CD4-positive, alpha-beta T cell treated with Interleukin-2 at 100 ng/mL for 4 hours (primary cell): ENCODE measurements at regions not wholly inside any gene's neighbourhood (a gene's known extent, or its start where the extent isn't known, plus 50 kb on each side); places are given as distances from the start of the nearest gene placed in this dataset.

Experiments
- DNase-seq: peaks from one replicate; pipeline ENCODE4 v3.0.0-alpha.2; 2020; ENCODE audit warnings: low spot score

DNA sequence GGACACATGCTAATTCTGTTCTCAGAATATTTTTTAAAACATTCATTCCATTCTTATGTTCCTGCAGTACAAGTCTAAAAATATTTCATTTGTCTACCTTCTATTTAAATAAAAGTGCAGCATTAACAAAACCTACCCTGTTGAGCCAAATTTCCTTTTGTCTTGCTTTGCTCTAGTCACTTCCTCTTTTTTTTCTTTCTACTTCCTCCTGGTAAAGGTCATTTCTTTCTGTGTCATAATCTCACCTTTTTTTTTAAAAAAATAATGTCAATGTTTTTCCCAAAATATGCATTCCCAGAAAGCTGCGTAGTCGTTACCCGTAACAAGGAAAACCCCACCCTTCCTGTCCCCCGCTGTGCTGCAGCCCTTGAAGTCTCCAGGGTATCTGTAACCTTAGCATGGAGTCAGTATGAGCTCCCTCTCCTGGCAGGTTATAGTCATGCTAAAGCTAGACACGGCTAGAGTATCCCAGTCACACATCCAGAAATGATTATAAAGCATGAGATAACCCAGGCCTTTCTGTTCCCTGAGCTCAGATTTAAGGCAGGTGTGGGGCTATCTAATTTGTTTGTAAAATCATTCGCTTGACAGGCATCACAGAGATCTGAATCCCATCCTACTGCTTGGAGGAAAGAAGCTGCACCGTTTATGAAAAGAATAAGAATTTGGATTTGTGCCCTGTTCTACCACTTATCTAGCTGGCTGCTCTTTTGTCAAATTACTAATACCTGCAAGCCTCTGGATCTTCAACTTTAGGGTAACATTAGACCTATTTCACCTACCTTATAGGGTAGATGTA lies 51.1 kb upstream of the EED start:
- peak; percentile 90 for DNase-seq

DNA sequence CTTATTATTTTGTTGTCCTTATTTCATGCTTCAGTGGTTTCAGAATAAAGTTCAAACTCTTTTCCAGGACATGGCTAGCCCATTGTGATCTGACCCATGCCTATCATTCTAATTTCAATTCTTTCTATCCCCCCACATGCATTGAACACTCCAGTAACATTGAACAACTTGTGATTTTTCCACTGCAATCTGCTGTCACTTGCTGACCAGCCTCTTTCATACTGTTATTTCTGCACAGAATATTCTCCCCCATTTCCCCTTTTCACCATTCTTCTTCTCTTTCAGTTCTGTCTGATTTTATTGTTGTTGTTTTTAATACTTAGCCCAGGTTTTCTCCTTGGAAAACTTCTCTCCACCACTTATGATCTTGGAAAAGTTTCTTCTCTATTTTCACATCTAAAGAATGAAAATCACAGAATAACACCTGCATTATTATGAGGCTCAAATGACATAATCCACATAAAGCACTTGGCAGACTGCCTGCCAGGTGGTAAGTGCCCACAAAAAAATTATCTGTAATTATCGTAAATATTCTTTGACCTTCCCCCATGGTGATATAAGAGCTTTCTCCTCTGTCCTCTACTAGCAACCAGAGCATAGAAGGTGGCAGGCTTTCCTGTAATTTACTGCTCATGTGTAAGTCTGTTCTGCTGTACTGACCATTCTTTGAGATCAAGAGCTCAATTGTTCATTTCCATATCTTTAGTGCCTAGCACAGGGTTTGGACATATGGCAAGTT lies 51.9 kb upstream of the EED start:
- no peak for DNase-seq

DNA sequence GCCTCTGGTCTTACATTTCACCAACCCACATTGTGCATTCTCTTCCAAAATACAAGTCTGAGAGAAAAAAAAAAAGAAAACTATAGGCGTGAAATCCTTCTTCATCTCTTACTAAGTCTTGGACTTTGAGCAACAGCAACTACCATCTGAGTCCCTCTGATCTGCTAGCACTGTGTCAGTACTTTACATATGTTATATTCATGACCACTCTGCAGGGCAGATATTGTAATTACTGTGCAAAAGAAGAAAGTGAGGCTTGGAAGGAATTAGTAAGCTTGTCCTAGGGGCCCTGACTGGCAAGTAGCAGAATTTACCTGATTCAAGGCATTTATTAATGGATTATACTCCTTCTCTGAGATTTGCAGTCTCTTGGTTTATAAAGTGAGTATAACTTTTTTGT lies 52.7 kb upstream of the EED start:
- DNase-seq: no peak

DNA sequence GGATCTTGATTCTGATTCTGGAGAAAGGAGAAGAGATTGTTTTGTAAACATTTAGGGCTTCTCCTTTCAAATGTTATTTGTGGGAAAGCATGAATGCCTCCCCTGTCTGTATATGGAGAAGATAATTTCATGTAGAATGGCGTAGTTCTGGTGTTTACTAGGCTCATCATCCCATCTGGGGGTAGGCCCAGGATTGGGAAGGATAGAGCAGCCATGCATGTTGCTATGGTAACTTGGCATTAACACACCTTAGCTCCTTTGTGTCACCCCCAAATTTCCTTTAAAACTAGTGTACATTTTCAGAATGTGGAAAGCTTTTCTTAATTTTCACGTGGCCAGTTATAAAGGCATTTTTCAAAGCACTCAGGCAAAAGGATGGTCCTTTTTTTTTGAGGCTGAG lies 57.5 kb upstream of the EED start:
- no peak for DNase-seq

DNA sequence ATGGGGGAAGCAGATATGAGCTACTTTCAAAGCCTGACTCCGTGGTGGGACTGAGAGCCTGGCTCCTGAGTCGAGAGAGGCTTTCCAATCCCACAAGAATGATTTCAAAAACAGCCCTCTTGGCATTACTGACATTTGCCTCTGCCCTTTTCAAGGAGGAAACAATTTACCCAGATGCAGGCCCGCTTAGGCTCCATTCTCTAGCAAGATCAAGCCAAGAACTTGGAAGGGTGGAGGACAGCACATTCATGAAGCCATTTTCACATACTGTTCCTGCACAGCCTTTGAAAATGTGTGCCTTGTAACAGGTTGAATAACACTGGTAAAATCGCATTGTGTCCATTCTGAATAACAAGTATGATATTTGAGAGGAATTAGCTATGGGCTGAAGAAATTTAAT lies 58.2 kb upstream of the EED start:
- no peak for DNase-seq

DNA sequence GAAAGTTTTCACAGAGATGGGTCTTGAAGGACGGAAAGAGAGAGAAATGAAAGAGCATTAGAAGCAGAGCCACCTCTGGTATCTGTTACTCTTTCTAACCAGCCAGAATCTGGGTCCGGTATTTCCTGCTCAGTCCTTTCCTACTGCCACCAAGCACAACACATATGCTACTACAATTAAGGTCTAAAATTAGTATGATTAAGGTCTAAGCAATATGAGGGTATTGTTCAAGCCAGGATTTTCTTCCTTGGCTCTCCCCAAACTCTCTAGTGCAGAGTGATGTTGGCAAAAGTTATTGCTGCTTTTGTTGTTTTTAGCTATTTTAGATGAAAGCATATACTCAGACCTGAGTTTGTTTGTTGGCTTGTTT lies 59.2 kb upstream of the EED start:
- no peak for DNase-seq

DNA sequence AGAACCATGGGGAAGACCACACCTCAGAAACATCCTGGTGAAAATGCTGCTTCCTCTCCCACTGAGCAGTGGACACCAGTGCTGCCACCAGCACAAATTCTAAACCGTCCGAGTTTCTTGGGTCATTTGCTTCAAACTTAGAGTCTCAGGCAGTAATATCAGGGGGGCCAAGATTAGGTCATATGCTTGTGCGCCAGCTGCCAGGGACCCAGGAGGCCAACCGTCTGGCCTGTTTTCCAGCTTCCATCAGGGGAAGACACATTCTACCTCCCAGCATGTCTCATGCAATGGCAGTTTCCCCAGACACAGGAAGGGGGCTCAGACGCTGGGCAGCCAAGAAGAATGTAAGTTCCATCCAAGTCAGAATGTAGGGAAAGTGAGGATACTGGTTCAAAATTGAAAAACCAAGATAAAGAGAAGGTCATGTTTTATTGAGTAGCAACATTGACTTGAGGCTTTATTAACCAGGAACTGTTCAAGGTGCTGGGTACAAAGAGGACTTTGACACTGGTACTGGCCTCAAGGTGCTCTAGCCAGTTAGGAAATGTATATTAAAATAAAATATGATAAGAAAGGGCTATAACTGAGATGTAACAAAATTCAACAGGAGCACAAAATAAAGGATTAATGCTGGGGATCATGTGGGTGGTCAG lies 59.7 kb upstream of the EED start:
- DNase-seq: no peak

DNA sequence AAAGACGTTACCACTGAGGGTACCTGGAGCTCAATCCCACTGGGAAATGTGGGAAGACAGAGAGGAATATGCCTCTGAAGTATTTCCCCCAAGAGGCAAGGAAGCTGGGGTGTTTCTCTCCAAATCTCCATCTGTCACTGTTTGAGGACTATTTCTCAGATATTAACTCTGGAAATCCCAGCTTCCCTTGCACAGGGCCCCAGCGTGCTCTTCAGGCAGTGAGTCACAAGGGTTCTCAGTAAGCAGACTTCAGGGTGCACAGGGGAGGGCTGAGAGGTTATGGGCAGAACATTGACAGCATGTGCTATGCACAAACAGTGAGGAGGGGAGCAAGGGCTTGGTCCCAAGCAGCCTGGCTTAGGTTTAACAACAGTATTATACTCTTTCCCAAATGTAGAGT lies 60.9 kb upstream of the EED start:
- DNase-seq: peak; percentile 20

DNA sequence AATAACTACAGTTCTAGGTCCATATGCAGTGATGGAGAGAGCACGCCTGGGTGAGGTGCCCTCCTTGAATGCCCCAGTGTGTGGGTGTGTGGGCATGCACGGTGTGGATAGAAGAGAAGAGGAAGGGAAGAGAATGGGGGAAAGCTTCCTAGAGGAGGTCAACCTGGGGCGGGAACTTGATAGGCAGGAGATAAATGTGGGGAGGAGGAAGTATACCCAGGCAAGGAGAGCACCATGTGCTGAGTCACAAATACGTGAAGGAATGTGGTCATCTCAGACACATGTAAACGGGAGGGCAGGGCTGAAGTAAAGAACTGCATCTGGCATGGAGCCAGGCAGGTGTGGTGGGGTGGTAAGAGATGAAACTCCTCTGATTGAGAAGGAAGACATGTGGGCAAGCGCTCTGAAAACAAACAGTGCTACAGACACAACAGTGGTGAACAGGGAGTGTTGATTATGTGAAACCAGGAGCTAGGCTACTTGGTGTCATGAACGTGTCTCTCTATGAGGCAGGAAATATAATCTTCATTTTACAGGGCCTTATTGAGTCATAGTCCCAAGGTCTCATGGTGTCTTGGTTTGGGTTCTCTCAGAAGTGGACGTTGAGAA lies 61.5 kb upstream of the EED start:
- peak; percentile 64 for DNase-seq

DNA sequence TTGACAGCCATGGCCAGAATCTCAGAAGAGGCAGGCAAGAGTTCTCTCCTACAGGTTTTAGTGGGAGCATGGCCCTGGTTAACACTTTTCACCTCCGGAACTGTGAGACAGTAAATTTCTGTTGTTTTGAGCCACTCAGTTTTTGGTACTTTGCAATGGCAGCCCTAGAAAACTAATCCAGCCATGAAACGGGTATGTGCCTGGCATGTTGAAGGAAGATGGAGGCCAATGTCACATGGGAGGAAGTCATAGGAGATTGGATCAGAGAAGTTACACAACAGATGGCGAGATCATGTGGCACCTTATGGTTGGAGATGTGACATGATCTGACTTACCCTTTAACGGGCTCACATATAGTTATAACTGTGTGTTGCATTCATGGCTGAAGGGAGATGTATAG lies 63.2 kb upstream of the EED start:
- no peak for DNase-seq

DNA sequence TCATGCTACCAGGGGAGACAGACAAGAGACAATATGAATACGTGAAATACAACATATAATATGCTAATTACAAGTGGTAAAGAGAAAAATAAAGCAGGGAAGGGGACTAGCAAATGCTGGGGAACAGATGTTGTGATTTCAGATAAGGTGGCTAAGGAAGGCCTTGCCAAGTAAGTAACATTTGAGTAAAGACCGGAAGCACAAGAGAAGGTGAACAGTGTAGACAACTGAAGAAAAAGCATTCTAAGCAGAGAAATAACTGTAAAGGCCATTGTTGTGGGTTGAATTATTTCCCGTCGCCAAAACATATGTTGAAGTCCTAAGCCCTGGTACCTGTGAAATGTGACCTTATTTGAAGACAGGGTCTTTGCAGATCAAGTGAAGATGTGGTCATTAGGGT lies 63.7 kb upstream of the EED start:
- DNase-seq: no peak

DNA sequence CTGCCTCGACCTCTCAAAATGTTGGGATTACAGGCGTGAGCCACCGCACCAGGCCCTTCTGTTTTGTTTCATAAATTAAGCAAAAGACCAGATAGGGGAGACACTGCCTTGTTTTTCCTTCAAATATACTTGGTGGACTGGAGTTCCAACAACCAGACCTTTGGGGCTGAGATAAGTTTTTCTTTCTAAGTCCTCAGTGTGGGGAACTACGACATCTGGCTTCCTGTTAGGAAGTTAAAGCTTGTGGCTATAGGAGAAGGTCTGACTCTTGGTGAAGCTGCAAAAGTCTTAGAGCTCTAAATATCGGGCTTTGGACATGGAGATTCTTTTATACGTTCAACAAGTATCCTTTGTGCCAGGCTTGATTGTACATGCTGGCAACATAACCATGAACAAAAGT lies 64.1 kb upstream of the EED start:
- DNase-seq: no peak

DNA sequence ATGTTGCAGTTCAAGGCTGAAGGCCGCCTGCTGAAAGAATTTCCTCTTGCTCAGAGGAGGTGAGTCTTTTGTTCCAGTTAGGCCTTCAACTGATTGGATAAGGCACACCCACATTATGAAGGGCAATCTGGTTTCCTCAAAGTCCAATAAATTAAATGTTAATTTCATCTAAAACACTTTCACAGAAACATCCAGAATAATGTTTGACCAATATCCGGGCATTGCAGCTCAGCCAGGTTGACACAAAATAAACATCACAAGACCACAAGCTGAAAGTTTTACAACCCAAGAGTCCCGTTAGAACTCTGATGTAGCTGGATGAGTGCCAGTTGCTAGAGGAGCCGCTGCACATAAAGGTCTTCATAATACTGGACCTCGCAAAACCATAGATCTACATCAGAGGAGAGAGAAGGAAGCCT lies 64.9 kb upstream of the EED start:
- no peak for DNase-seq

DNA sequence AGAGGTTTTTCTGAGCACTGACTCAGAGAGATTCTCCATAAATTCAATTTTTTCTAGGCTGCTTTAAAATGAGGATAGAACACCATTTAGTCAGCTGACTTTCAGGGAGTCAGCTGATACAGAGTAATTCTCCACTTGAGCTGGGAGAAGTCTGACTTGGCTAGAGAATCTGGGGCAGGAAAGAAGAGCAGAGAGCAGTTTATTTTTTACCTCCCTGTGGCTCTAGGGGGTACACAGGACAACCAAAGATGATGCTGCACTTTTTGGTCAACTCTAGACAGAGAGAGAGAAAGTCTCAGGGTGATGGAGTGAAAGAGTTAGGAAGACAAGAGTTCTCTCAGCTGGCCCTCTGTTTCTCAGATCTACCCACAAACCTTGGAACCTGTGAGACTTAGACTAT lies 67.3 kb upstream of the EED start:
- DNase-seq: no peak

DNA sequence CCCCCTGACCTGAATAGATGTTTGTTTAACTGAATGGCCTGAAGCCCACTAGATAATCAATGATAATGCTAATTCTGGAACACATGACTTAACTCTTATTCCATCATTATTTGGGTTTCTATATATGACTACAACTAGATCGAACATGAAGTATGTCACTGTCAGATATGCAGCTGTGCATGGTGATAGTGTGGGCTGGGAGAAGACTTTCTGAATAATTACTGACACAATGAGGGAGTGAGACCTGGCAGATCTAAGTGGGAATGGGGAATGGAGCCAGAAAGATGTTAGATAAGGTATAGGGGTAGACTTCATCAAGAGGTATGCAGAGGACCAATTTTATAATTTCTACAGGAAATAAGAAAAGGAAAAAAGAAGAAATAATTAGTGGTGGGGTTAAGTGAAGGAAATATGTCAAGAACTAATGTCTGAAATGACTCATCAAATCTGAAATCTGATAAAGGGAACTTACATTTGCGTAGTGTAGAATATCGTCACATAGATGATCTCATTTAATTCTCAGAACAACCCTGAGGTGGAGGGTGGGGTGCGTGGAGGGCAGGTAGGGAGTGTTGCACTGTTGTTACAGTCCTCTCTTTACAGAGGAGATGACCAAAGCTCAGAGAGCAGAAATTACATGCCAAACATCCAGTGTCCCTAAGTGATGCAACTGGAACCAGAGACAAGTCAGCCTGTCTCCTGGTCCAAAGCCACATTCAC lies 68.2 kb upstream of the EED start:
- peak; percentile 48 for DNase-seq

DNA sequence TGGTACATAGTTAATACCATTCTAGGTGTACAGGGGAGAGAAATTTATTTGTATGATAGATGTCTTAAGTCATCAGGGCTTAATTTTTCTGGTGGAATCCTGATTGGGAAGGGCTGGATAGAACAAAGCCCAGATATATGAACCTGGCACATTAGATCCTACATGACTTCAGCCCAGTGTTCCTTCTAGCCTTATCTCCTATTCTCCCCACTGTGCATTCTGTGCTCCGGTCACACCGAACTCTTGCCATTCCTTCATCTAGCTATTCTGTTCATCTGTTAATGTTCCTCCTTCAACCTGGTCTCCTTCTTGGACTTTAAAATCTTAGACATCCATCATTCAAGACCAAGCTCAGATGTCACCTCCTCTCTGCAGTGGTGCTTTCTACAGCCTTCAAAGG lies 68.9 kb upstream of the EED start:
- no peak for DNase-seq

DNA sequence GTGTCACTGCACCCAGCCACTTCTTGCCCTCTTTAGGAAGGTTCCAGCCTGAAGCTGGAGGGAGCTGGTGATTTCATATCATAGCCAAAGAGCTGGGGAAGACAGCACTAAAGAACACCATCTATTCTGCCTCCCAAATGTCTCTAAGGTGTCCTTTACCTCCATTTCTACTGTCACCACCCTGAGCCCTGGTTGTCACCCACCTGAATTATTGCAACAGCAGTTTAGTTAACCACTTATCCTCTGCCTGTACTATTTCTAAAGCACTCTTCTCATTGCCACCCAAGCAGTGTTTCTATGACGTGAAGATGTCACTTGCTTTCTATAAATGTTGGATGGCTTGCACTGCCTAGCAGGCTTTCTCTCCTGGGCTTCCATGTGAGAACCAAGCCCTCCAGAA lies 69.4 kb upstream of the EED start:
- DNase-seq: no peak

DNA sequence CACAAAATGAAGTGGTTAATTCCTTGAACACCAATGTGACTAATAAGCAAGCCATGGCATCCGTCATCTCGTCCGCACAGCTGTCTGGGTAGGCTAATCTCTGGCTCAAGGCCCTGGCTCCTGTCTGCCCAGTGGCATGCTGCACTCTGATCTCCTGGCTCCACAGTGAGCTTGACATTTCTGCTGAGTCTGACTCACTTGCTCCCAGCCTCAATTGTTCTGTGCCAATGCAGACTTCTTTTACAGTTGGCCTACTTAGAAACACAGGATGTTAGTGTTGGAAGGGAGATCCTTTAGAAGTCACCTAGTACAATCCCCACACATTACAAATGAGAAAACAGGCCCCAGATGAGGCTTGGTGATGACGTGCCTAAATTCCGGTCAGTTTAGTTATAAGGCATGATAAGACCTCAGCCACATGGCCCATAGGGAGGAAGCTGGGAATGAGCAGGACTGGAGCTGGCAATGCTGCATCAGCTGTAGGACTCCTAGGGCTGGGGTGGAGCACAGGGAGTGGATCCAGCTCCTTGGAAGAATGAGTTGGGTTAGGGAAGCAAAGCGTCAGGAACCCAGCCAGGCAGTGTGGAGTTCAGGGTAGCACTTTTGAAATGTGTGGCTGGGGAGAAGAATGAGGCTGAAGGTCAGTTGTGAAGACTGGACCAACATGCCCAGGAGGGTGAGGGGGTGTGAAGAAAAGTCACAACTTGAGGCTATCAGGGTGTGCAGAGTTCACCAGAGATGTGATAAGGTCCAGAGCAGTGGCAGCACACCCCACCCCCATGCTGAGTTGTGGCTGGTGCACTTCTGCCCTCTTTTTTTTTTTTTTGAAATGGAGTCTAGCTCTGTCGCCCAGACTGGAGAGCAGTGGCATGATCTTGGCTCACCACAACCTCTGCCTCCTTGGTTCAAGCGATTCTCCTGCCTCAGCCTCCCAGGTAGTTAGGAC lies 70.2 kb upstream of the EED start:
- no peak for DNase-seq

DNA sequence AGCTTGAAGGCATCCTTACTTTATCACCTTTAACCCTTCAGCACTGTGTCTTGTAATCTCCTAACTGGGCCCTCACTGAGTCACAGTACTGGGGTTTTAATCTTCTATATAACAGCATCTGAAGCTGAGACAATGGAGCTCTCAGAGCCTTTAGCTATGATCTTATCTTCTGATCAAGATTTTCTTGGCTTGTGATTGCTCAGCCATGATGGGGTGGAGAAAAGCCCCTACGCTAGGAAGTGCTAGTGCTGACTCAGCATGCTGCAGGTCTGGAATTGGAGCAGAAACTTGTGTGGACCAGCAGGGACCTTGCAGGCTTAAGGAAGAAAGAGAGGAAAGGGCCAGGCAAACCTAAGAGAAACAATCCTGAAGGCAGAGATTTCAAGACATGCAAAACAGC lies 71.7 kb upstream of the EED start:
- no peak for DNase-seq

DNA sequence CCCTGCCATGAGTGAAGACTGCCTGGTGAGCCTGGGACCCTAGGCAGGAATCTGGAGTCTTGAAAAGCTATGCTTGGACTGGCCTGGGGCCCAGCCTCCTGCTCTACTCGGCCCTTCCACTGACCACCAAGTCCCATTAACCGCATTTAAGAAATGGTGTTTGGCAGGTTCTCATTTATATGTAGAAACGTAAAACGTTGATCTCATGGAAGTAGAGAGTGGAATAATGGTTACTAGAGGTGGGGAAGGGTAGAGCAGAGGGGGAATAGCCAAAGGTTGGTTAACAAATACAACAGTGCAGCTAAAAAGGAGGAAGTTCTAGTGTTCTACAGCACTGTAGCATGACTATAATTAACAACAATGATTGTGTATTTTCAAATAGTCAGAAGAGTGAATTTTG lies 72.9 kb upstream of the EED start:
- DNase-seq: no peak

DNA sequence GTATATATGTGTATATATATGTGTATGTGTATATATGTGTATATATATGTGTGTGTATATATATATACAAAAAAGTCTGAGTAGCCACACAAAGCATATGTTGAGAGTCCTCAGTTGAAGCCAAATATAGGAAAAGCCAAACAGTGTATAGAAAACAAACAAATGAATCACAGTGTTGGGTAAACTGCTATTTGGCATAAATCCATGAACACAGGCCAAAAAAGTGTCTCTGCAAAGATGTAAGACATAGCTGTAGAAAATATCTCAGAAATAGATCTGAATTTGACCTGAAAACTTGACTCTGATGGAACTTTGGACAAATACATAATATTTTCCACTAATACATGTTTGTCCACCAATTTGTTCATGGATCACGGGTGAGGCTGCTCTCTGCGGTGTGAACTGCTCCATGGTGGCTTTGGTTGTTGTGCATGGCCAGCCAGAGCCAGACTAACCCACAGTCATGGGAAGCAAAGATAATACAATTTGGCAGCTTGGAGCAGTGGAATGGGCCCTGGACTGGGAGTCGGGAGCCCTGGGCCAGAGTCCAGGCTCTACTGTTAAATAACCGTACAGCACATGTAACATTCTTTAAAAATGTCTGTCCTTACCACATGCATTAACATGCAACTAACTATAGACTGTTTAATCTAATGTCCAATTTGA lies 76.9 kb upstream of the EED start:
- DNase-seq: no peak
